GM12878 (cell line): ENCODE measurements at regions not wholly inside any gene's neighbourhood (a gene's known extent, or its start where the extent isn't known, plus 50 kb on each side); places are given as distances from the start of the nearest gene placed in this dataset.

Experiments used
- ATAC-seq: fragments of 200-7000 bp; cut with Tn5 transposase; 3 replicates; pipeline ENCODE4 v1.9.1; 2020; ENCODE audit warnings: mild to moderate bottlenecking, moderate library complexity
- BruUV-seq: library from RNA; stranded (reverse); fragments of 400-500 nt; replicated peaks from 2 replicates; lab custom pipeline; 2021; lab: Mats Ljungman, UMichigan
- CTCF ChIA-PET: fragments of 300-600 bp; sonication (Branson Sonifier 250); formaldehyde crosslinking; extraction: SDS; loops from one replicate; lab custom pipeline; 2021; ENCODE audit warnings: inconsistent platforms; lab: Yijun Ruan, JAX
- POLR2A ChIA-PET: fragments of 350-600 bp; formaldehyde crosslinking; extraction: SDS; loops from one replicate; lab custom pipeline; 2021; ENCODE audit warnings: inconsistent platforms; lab: Charles Lee
- RAD21 ChIA-PET: fragments of 300-600 bp; sonication (Branson Sonifier 250); formaldehyde crosslinking; loops from one replicate; lab custom pipeline; 2023; ENCODE audit warnings: antibody characterized with exemption; ENCODE audit not compliant: unreplicated experiment; lab: Charles Lee
- SMC1A ChIA-PET: fragments of 300-600 bp; sonication (Branson Sonifier 250); formaldehyde crosslinking; loops from one replicate; lab custom pipeline; 2023; ENCODE audit not compliant: unreplicated experiment, uncharacterized antibody; lab: Charles Lee
- DNase-seq: peaks from one replicate; pipeline ENCODE4 v3.0.0-alpha.2; 2011; ENCODE audit warnings: low read depth, low spot score
- FAIRE-seq: peaks from 3 replicates; lab custom pipeline; 2011; peaks lifted over from hg19 to GRCh38; lab: Jason Lieb, UNC
- H2AFZ ChIP-seq: 2 replicates; pipeline ENCODE4 v1.6.0; 2011; ENCODE audit warnings: low read depth, low read length, control low read depth; ENCODE audit not compliant: control insufficient read depth
- H3K27ac ChIP-seq: 2 replicates; pipeline ENCODE4 v1.5.1; 2011; ENCODE audit warnings: control low read depth; ENCODE audit not compliant: control insufficient read depth, insufficient read depth
- H3K27me3 ChIP-seq, 2 experiments: replicated peaks in 1 of 2; 2 replicates each; pipeline versions ENCODE4 v1.6.0 to v1.6.1; 2011; ENCODE audit warnings: low read length in 1 of 2; ENCODE audit not compliant: control insufficient read depth in 2 of 2, insufficient read depth in 2 of 2
- H3K36me3 ChIP-seq, 2 experiments: 2 replicates each; pipeline ENCODE4 v1.5.1; 2011; ENCODE audit warnings: low read length in 1 of 2; ENCODE audit not compliant: control insufficient read depth in 2 of 2, insufficient read depth in 2 of 2
- H3K4me1 ChIP-seq: 2 replicates; pipeline ENCODE4 v1.6.1; 2011; ENCODE audit warnings: mild to moderate bottlenecking, low read length, moderate library complexity, mixed read lengths; ENCODE audit not compliant: control insufficient read depth, insufficient read depth
- H3K4me2 ChIP-seq: 2 replicates; pipeline ENCODE4 v1.6.0; 2011; ENCODE audit warnings: control low read depth; ENCODE audit not compliant: control insufficient read depth, insufficient read depth
- H3K4me3 ChIP-seq: fragments of 200-600 bp; sonication (generic); 2 replicates; pipeline ENCODE4 v1.5.1; 2016
- H3K79me2 ChIP-seq: 2 replicates; pipeline ENCODE4 v1.6.0; 2011; ENCODE audit warnings: low read length; ENCODE audit not compliant: control insufficient read depth, insufficient read depth
- H3K9ac ChIP-seq: 2 replicates; pipeline ENCODE4 v1.8.0; 2011; ENCODE audit warnings: low read length, control low read depth, mixed read lengths; ENCODE audit not compliant: control insufficient read depth, insufficient read depth
- H3K9me3 ChIP-seq: replicated peaks from 3 replicates; pipeline ENCODE4 v1.5.1; 2011; ENCODE audit warnings: mild to moderate bottlenecking, low read length; ENCODE audit not compliant: control insufficient read depth, insufficient read depth
- H4K20me1 ChIP-seq: 2 replicates; pipeline ENCODE4 v1.6.0; 2011; ENCODE audit not compliant: control insufficient read depth, insufficient read depth
- CHD4 ChIP-seq: fragments of 200-600 bp; sonication (generic); IDR thresholded peaks from 2 replicates; pipeline ENCODE4 v1.6.1; 2016; ENCODE audit warnings: mild to moderate bottlenecking
- WGBS: methylation state at CpG from one replicate; pipeline ENCODE4 v1.1.6; 2016; ENCODE audit warnings: low lambda C conversion rate; ENCODE audit not compliant: insufficient replicate concordance, insufficient coverage; ENCODE audit errors: missing lambda C conversion rate; 5-methylcytosine and 5-hydroxymethylcytosine counted together
- in situ Hi-C: fragments of 300-500 bp; cut with MboI; formaldehyde crosslinking; loops from 9 replicates; pipeline ENCODE4 v1.14.3; 2018; ENCODE audit warnings: mixed read lengths
- intact Hi-C: fragments of 100-400 bp; cut with micrococcal nuclease; formaldehyde crosslinking; loops from one replicate; pipeline ENCODE4 v1.14.2; 2022; ENCODE audit not compliant: unreplicated experiment
- TF ChIP-seq, protein P1 (sequence below): IDR thresholded peaks from 2 replicates; pipeline ENCODE4 v1.6.1; 2011; ENCODE audit warnings: mild to moderate bottlenecking, low read depth, low read length, moderate library complexity; ENCODE audit not compliant: insufficient replicate concordance
- TF ChIP-seq, protein P2 (sequence below): fragments of 450-650 bp; formaldehyde crosslinking; IDR thresholded peaks from 2 replicates; pipeline ENCODE4 v1.5.0; 2022; ENCODE audit warnings: mild to moderate bottlenecking, missing genetic modification characterization

DNA sequence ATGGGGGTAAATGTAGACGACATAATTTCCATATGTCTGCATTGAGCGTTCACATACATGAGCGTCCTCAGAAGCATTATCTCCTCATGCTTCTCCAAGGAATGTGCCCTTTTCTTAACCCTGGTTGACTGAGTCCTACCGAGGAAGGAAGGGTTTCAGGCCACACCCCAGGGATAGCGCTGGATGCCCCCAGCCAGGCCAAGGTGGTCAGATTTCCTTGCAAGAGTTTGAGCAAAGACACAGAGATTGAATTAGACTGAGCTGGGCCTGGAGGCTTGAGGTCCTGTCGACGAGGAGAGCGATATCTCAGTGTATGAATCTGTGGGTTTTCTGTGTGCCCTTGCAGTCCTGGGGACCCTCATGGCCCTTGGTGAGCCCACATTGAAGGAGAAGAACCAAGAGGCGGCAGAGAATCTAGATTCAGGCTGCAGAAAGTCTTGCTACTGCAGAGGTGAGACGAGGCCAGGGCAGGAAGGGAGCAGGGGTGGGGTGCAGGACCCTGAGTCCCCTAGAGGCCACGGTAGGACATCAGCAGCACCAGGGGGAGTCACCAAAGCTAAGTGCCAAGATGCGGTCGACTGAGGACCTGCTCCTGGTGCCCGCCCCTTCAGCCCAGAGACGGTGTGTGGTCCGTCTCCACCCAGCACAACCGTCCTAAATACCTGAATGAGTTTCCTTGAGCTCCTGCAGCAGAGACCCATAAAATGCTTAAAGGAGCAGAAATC, 94.7 kb upstream of the DIO3 start (continued):
- TF ChIP-seq, protein P1, sequence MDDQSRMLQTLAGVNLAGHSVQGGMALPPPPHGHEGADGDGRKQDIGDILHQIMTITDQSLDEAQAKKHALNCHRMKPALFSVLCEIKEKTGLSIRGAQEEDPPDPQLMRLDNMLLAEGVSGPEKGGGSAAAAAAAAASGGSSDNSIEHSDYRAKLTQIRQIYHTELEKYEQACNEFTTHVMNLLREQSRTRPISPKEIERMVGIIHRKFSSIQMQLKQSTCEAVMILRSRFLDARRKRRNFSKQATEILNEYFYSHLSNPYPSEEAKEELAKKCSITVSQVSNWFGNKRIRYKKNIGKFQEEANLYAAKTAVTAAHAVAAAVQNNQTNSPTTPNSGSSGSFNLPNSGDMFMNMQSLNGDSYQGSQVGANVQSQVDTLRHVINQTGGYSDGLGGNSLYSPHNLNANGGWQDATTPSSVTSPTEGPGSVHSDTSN, result no peak

GRCh38 chr14:101467181-101467926, 93.9 kb upstream of the DIO3 start:
- ChIA-PET RAD21 (interaction anchor here (0.6 kb wide), 1 partner anchor 22 kb away, joined by 3 read pairs; no protein-coding TSS in a partner anchor), CTCF (no interaction called here), POLR2A (no interaction called here), SMC1A (no interaction called here)
- Histone ChIP-seq H3K9me3 (no peaks in the 10 kb centered on the region), H4K20me1 (no peaks in the 10 kb centered on the region), H3K27ac (no peak overlapping the region), H3K4me2 (no peak overlapping the region), H3K4me1 (no peaks in the 10 kb centered on the region), H3K27me3 (peaks cover 0 to 2% of the 10 kb centered on the region in 2 experiments; a peak in 2 of 4 replicates), H3K4me3 (no peak overlapping the region), H3K79me2 (no peaks in the 10 kb centered on the region), H3K9ac (no peak overlapping the region), H2AFZ (no peak overlapping the region), H3K36me3 (no peaks in the 10 kb centered on the region)
- no TSS peak for BruUV-seq
- ATAC-seq (no peak), FAIRE-seq (no peak), DNase-seq (no peak)
- 17% methylated on average over 13 of the region's 13 CpGs for WGBS
- in situ Hi-C loops (no loop called here), intact Hi-C loops (no loop called here)
- TF ChIP-seq, protein P2, sequence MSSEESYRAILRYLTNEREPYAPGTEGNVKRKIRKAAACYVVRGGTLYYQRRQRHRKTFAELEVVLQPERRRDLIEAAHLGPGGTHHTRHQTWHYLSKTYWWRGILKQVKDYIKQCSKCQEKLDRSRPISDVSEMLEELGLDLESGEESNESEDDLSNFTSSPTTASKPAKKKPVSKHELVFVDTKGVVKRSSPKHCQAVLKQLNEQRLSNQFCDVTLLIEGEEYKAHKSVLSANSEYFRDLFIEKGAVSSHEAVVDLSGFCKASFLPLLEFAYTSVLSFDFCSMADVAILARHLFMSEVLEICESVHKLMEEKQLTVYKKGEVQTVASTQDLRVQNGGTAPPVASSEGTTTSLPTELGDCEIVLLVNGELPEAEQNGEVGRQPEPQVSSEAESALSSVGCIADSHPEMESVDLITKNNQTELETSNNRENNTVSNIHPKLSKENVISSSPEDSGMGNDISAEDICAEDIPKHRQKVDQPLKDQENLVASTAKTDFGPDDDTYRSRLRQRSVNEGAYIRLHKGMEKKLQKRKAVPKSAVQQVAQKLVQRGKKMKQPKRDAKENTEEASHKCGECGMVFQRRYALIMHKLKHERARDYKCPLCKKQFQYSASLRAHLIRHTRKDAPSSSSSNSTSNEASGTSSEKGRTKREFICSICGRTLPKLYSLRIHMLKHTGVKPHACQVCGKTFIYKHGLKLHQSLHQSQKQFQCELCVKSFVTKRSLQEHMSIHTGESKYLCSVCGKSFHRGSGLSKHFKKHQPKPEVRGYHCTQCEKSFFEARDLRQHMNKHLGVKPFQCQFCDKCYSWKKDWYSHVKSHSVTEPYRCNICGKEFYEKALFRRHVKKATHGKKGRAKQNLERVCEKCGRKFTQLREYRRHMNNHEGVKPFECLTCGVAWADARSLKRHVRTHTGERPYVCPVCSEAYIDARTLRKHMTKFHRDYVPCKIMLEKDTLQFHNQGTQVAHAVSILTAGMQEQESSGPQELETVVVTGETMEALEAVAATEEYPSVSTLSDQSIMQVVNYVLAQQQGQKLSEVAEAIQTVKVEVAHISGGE, result no peak
- TF ChIP-seq CHD4, result no peak
